ENCODE measurements at regions not wholly inside any gene's neighbourhood (a gene's known extent, or its start where the extent isn't known, plus 50 kb on each side); places are given as distances from the start of the nearest gene placed in this dataset.

DNA sequence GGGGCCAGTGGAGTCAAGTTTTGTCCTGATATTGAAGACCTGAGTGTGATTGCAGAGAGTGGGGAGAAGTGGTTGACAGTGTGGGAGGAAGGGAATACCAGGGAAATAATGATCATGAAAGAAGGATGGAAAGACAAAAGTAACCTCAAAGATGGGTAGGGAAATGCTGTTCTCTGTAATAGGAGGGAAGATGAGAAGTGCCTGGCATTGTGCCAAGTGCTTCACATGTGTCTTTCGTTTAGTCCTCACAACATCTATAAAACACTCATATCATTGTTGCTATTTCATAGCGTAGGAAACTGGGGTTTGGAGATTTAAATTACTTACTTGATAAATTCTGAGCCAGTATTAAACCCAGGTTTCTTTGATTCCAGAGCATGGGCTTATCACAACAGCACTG is 472.3 kb downstream of the LRRC70 start:
- intact Hi-C loops (cut with micrococcal nuclease): no loop called here
- H3K27ac ChIP-seq (ENCODE audit: low read depth in 1 of 2, low read length in 2 of 2): no peak overlapping the region
- DNase-seq: no peak
- H3K36me3 ChIP-seq (replicated peaks in 1 of 2; ENCODE audit: control insufficient read depth in 1 of 2, insufficient read depth in 2 of 2, low read length in 2 of 2): no peaks in the 10 kb centered on the region
- H3K79me2 ChIP-seq (ENCODE audit: insufficient read depth, low read length): no peaks in the 10 kb centered on the region
- no peaks in the 10 kb centered on the region for H3K27me3 ChIP-seq (ENCODE audit: control insufficient read depth in 2 of 2, insufficient read depth in 2 of 2, low read length in 2 of 2)
- H3K4me3 ChIP-seq (replicated peaks in 1 of 3; ENCODE audit: low read depth in 2 of 3, low read length in 3 of 3): no peak overlapping the region
- H3K4me1 Mint-ChIP-seq: no peaks in the 10 kb centered on the region
- peaks cover 0 to 9% (median 4%) of the 10 kb centered on the region in 7 donors for H3K9me3 Mint-ChIP-seq
- H2AFZ ChIP-seq (ENCODE audit: insufficient read depth, low read depth, low read length, poor library complexity, severe bottlenecking): no peak overlapping the region
- H3K36me3 Mint-ChIP-seq: no peaks in the 10 kb centered on the region
- no peak overlapping the region for H3K27ac Mint-ChIP-seq
- H3K4me3 Mint-ChIP-seq: no peak overlapping the region
- H3K27me3 Mint-ChIP-seq (ENCODE audit: low read depth in 3 of 3): no peaks in the 10 kb centered on the region
- no peaks in the 10 kb centered on the region for H4K20me1 ChIP-seq (ENCODE audit: insufficient read depth, low read length)
- no peak overlapping the region for H3K9ac ChIP-seq (ENCODE audit: insufficient read depth, low read length, poor library complexity, severe bottlenecking)
- WGBS (ENCODE audit: insufficient coverage): 100% methylated on average over 1 of the region's 2 CpGs
- no peaks in the 10 kb centered on the region for H3K4me1 ChIP-seq (ENCODE audit: control insufficient read depth in 1 of 2, insufficient read depth in 2 of 2, low read length in 2 of 2)
- TF ChIP-seq, protein P1, sequence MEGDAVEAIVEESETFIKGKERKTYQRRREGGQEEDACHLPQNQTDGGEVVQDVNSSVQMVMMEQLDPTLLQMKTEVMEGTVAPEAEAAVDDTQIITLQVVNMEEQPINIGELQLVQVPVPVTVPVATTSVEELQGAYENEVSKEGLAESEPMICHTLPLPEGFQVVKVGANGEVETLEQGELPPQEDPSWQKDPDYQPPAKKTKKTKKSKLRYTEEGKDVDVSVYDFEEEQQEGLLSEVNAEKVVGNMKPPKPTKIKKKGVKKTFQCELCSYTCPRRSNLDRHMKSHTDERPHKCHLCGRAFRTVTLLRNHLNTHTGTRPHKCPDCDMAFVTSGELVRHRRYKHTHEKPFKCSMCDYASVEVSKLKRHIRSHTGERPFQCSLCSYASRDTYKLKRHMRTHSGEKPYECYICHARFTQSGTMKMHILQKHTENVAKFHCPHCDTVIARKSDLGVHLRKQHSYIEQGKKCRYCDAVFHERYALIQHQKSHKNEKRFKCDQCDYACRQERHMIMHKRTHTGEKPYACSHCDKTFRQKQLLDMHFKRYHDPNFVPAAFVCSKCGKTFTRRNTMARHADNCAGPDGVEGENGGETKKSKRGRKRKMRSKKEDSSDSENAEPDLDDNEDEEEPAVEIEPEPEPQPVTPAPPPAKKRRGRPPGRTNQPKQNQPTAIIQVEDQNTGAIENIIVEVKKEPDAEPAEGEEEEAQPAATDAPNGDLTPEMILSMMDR (IDR thresholded peaks at IDR 0.05): no peak
- no peak overlapping the region for H3K4me2 ChIP-seq (replicated peaks; ENCODE audit: extremely low read depth, low read length, poor library complexity, severe bottlenecking)
- H3K9me3 ChIP-seq (replicated peaks in 1 of 2; ENCODE audit: control insufficient read depth in 1 of 2, insufficient read depth in 1 of 2, low read length in 2 of 2): peaks cover 0 to 14% of the 10 kb centered on the region in 2 donors

DNA sequence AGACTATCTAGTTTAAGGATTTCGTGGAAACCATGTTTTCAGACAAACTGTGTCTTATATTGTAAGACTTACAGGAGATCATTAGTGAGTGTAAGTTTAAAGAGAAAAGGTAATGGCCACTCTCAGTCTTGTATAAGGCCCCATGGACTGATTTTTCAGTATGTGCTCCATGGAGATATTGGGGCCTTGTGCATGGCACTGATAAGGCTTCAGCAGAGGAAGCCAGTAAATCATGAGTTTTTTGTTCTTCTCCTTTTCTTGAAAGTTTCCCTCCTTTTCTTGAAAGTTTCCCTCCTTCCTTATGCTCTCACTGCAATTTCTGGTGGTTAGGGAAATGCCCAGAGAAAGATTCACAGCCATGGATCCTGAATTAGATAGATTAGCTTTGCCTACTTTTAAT is 471.3 kb downstream of the LRRC70 start:
- Histone ChIP-seq H3K27me3 (ENCODE audit: control insufficient read depth in 2 of 2, insufficient read depth in 2 of 2, low read length in 2 of 2) (no peaks in the 10 kb centered on the region), H2AFZ (ENCODE audit: insufficient read depth, low read depth, low read length, poor library complexity, severe bottlenecking) (no peak overlapping the region), H3K9ac (ENCODE audit: insufficient read depth, low read length, poor library complexity, severe bottlenecking) (no peak overlapping the region), H3K27ac (ENCODE audit: low read depth in 1 of 2, low read length in 2 of 2) (no peak overlapping the region), H3K36me3 (replicated peaks in 1 of 2; ENCODE audit: control insufficient read depth in 1 of 2, insufficient read depth in 2 of 2, low read length in 2 of 2) (no peaks in the 10 kb centered on the region), H3K9me3 (replicated peaks in 1 of 2; ENCODE audit: control insufficient read depth in 1 of 2, insufficient read depth in 1 of 2, low read length in 2 of 2) (peaks cover 0 to 14% of the 10 kb centered on the region in 2 donors), H3K4me1 (ENCODE audit: control insufficient read depth in 1 of 2, insufficient read depth in 2 of 2, low read length in 2 of 2) (no peaks in the 10 kb centered on the region), H3K79me2 (ENCODE audit: insufficient read depth, low read length) (no peaks in the 10 kb centered on the region), H3K4me3 (replicated peaks in 1 of 3; ENCODE audit: low read depth in 2 of 3, low read length in 3 of 3) (no peak overlapping the region), H4K20me1 (ENCODE audit: insufficient read depth, low read length) (no peaks in the 10 kb centered on the region), H3K4me2 (replicated peaks; ENCODE audit: extremely low read depth, low read length, poor library complexity, severe bottlenecking) (no peak overlapping the region)
- H3K9me3 Mint-ChIP-seq: peaks cover 0 to 6% (median 4%) of the 10 kb centered on the region in 7 donors
- H3K27me3 Mint-ChIP-seq (ENCODE audit: low read depth in 3 of 3): no peaks in the 10 kb centered on the region
- 20% methylated on average over 1 of the region's 1 CpG for WGBS (ENCODE audit: insufficient coverage)
- DNase-seq: no peak
- H3K4me1 Mint-ChIP-seq: no peaks in the 10 kb centered on the region
- no peaks in the 10 kb centered on the region for H3K36me3 Mint-ChIP-seq
- H3K4me3 Mint-ChIP-seq: no peak overlapping the region
- H3K27ac Mint-ChIP-seq: no peak overlapping the region
- TF ChIP-seq, protein P1 (IDR thresholded peaks at IDR 0.05): no peak
- intact Hi-C loops (cut with micrococcal nuclease): no loop called here

All from CD14-positive monocyte (primary cell).